H9 (cell line): ENCODE measurements at regions not wholly inside any gene's neighbourhood (a gene's known extent, or its start where the extent isn't known, plus 50 kb on each side); places are given as distances from the start of the nearest gene placed in this dataset.

Experiments used
- DNase-seq: peaks from one replicate; pipeline ENCODE4 v3.0.0-alpha.2; 2017
- H2AFZ ChIP-seq: one replicate; pipeline ENCODE4 v1.6.1; 2013; ENCODE audit warnings: mild to moderate bottlenecking, low read length, control low read depth, moderate library complexity
- H2AK5ac ChIP-seq: 2 replicates; pipeline ENCODE4 v1.6.1; 2013; ENCODE audit warnings: low read length, control low read depth, mixed read lengths; ENCODE audit not compliant: insufficient read length
- H2BK120ac ChIP-seq: one replicate; pipeline ENCODE4 v1.6.1; 2013; ENCODE audit warnings: low read depth, mild to moderate bottlenecking, low read length, control low read depth, inconsistent platforms; ENCODE audit not compliant: poor library complexity, severe bottlenecking
- H2BK12ac ChIP-seq: 2 replicates; pipeline ENCODE4 v1.6.1; 2013; ENCODE audit warnings: low read length, control low read depth, mixed read lengths, low read depth; ENCODE audit not compliant: insufficient read length
- H2BK15ac ChIP-seq: 2 replicates; pipeline ENCODE4 v1.6.1; 2013; ENCODE audit warnings: low read depth, low read length, control low read depth
- H2BK20ac ChIP-seq: one replicate; pipeline ENCODE4 v1.6.1; 2013; ENCODE audit warnings: low read depth, mild to moderate bottlenecking, low read length, control low read depth, inconsistent platforms; ENCODE audit not compliant: poor library complexity, severe bottlenecking
- H2BK5ac ChIP-seq: 2 replicates; pipeline ENCODE4 v1.6.1; 2013; ENCODE audit warnings: low read length, control low read depth, mixed read lengths; ENCODE audit not compliant: insufficient read length
- H3K14ac ChIP-seq: 2 replicates; pipeline ENCODE4 v1.6.1; 2013; ENCODE audit warnings: low read length, control low read depth; ENCODE audit not compliant: insufficient read depth
- H3K18ac ChIP-seq: 2 replicates; pipeline ENCODE4 v1.6.1; 2013; ENCODE audit warnings: low read depth, mild to moderate bottlenecking, mixed read lengths, low read length, control low read depth; ENCODE audit not compliant: insufficient read length
- H3K23ac ChIP-seq: 2 replicates; pipeline ENCODE4 v1.6.1; 2013; ENCODE audit warnings: low read length, control low read depth, mixed read lengths, low read depth; ENCODE audit not compliant: insufficient read length
- H3K23me2 ChIP-seq: 2 replicates; pipeline ENCODE4 v1.6.1; 2013; ENCODE audit warnings: low read depth, mild to moderate bottlenecking, mixed read lengths, low read length, control low read depth; ENCODE audit not compliant: insufficient read length, poor library complexity, severe bottlenecking
- H3K27ac ChIP-seq: 2 replicates; pipeline ENCODE4 v1.5.1; 2013; ENCODE audit warnings: low read length, control low read depth, mixed read lengths, low read depth; ENCODE audit not compliant: insufficient read length
- H3K27me3 ChIP-seq: 2 replicates; pipeline ENCODE4 v1.6.1; 2013; ENCODE audit warnings: low read length, control low read depth, inconsistent platforms; ENCODE audit not compliant: insufficient read depth
- H3K4ac ChIP-seq: 2 replicates; pipeline ENCODE4 v1.6.1; 2013; ENCODE audit warnings: low read depth, mild to moderate bottlenecking, control low read depth, inconsistent platforms, low read length, moderate library complexity
- H3K4me1 ChIP-seq: 2 replicates; pipeline ENCODE4 v1.6.1; 2013; ENCODE audit warnings: low read length, control low read depth, inconsistent platforms; ENCODE audit not compliant: insufficient read depth
- H3K4me2 ChIP-seq: 2 replicates; pipeline ENCODE4 v1.6.1; 2013; ENCODE audit warnings: low read length, control low read depth, mixed read lengths; ENCODE audit not compliant: insufficient read length, insufficient read depth
- H3K56ac ChIP-seq: 2 replicates; pipeline ENCODE4 v1.6.1; 2013; ENCODE audit warnings: low read depth, mild to moderate bottlenecking, mixed read lengths, low read length, control low read depth; ENCODE audit not compliant: insufficient read length
- H3K79me1 ChIP-seq: 2 replicates; pipeline ENCODE4 v1.6.1; 2013; ENCODE audit warnings: low read depth, mild to moderate bottlenecking, moderate library complexity, low read length, control low read depth, inconsistent platforms; ENCODE audit not compliant: insufficient read depth, poor library complexity, severe bottlenecking
- H3K79me2 ChIP-seq: 2 replicates; pipeline ENCODE4 v1.6.1; 2013; ENCODE audit warnings: low read length, control low read depth, inconsistent platforms; ENCODE audit not compliant: insufficient read depth
- H3K9ac ChIP-seq: 2 replicates; pipeline ENCODE4 v1.6.1; 2013; ENCODE audit warnings: low read length, control low read depth, mixed read lengths; ENCODE audit not compliant: insufficient read length; ENCODE audit errors: extremely low read depth
- H3K9me3 ChIP-seq: one replicate; pipeline ENCODE4 v1.6.1; 2013; ENCODE audit warnings: low read depth, low read length, inconsistent platforms; ENCODE audit not compliant: control insufficient read depth
- H3T11ph ChIP-seq: one replicate; pipeline ENCODE4 v1.6.1; 2013; ENCODE audit warnings: mild to moderate bottlenecking, low read length, control low read depth, inconsistent platforms
- H4K20me1 ChIP-seq: one replicate; pipeline ENCODE4 v1.6.1; 2013; ENCODE audit not compliant: control insufficient read depth, insufficient read length, insufficient read depth
- H4K5ac ChIP-seq: 2 replicates; pipeline ENCODE4 v1.6.1; 2013; ENCODE audit warnings: low read depth, mild to moderate bottlenecking, mixed read lengths, low read length, control low read depth; ENCODE audit not compliant: insufficient read length
- H4K8ac ChIP-seq: replicated peaks from 2 replicates; pipeline ENCODE4 v1.6.1; 2013; ENCODE audit warnings: low read length, control low read depth, mixed read lengths, low read depth; ENCODE audit not compliant: insufficient read length
- H4K91ac ChIP-seq: 2 replicates; pipeline ENCODE4 v1.6.1; 2013; ENCODE audit warnings: low read depth, mild to moderate bottlenecking, moderate library complexity, mixed read lengths, low read length, control low read depth; ENCODE audit not compliant: insufficient read length
- H3K27ac Mint-ChIP-seq, 3 experiments: 2 replicates in 2 of 3; 3 replicates in 1 of 3; pipeline ENCODE4 v1.8.0; 2020 to 2021; ENCODE audit warnings: mixed read lengths in 3 of 3, mild to moderate bottlenecking in 1 of 3, moderate library complexity in 1 of 3
- H3K27me3 Mint-ChIP-seq: 2 replicates; pipeline ENCODE4 v1.8.0; 2021; ENCODE audit warnings: low read depth, mild to moderate bottlenecking, moderate library complexity, mixed read lengths
- H3K36me3 Mint-ChIP-seq, 3 experiments: 2 replicates in 2 of 3; 3 replicates in 1 of 3; pipeline ENCODE4 v1.8.0; 2020 to 2021; ENCODE audit warnings: low read depth in 3 of 3, mixed read lengths in 3 of 3; ENCODE audit not compliant: insufficient read depth in 1 of 3
- H3K4me1 Mint-ChIP-seq, 2 experiments: 2 replicates each; pipeline ENCODE4 v1.8.0; 2020; ENCODE audit warnings: mixed read lengths in 2 of 2
- H3K4me3 Mint-ChIP-seq, 2 experiments: 2 replicates in 1 of 2; 3 replicates in 1 of 2; pipeline ENCODE4 v1.8.0; 2020 to 2021; ENCODE audit warnings: mild to moderate bottlenecking in 2 of 2, mixed read lengths in 2 of 2, moderate library complexity in 1 of 2
- H3K9me3 Mint-ChIP-seq, 2 experiments: 2 replicates in 1 of 2; 3 replicates in 1 of 2; pipeline ENCODE4 v1.8.0; 2020; ENCODE audit warnings: mild to moderate bottlenecking in 2 of 2, mixed read lengths in 2 of 2, moderate library complexity in 1 of 2
- CTCF ChIP-seq: fragments of 200-600 bp; sonication (generic); conservative IDR thresholded peaks from 3 replicates; pipeline ENCODE4 v1.8.0; 2021; ENCODE audit warnings: antibody characterized with exemption, mild to moderate bottlenecking
- WGBS: extraction: QIAGEN DNeasy Blood & Tissue Kit; methylation state at CpG from one replicate; pipeline ENCODE4 v1.1.7; 2013; ENCODE audit warnings: missing lambda C conversion rate, low lambda C conversion rate, mixed read lengths; ENCODE audit not compliant: insufficient read length; ENCODE audit errors: extremely low coverage; 5-methylcytosine and 5-hydroxymethylcytosine counted together

DNA sequence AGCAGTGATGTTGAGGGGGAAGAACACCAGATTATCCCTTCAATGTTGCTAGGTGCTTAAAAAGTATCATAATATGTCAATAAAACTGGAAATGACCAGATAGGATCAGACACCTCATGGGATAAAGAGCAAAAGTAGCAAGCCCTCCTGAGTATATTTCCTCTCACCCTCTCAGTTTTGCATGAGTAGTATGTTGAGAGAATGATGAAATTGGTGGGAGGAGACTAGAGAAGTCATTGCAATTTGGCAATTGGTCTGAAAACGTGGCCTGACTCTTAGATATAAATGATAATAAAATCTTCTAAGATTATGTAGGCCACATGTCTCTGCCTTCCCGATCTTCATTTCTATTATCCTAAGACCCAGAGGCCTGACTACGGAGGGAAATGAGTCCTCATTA is 151.2 kb upstream of the ARRDC3 start:
- Histone ChIP-seq H4K91ac (no peak overlapping the region), H2AFZ (no peak overlapping the region), H3K27me3 (no peaks in the 10 kb centered on the region), H4K20me1 (no peaks in the 10 kb centered on the region), H2BK12ac (no peak overlapping the region), H4K5ac (no peak overlapping the region), H3K79me2 (no peaks in the 10 kb centered on the region), H2BK20ac (no peak overlapping the region), H3K4ac (no peak overlapping the region), H3K9me3 (no peaks in the 10 kb centered on the region), H3K23me2 (no peaks in the 10 kb centered on the region), H3K18ac (no peak overlapping the region), H2BK120ac (no peak overlapping the region), H3K9ac (no peak overlapping the region), H3K79me1 (no peaks in the 10 kb centered on the region), H3K23ac (no peak overlapping the region), H3K4me2 (no peak overlapping the region), H4K8ac (no peak overlapping the region), H3K4me1 (no peaks in the 10 kb centered on the region), H2BK15ac (no peak overlapping the region), H2AK5ac (no peak overlapping the region), H3K27ac (no peak overlapping the region), H3T11ph (no peak overlapping the region), H2BK5ac (no peak overlapping the region), H3K14ac (no peak overlapping the region), H3K56ac (no peak overlapping the region)
- Mint-ChIP-seq H3K9me3 (peaks cover 1 to 2% of the 10 kb centered on the region in 2 experiments; a peak in 3 of 5 replicates), H3K4me3 (no peak overlapping the region), H3K36me3 (peaks cover 0 to under 1% (median 0%) of the 10 kb centered on the region in 3 experiments; a peak in 1 of 7 replicates), H3K27me3 (no peaks in the 10 kb centered on the region), H3K4me1 (peaks cover 0 to 8% of the 10 kb centered on the region in 2 experiments; a peak in 1 of 4 replicates), H3K27ac (no peak overlapping the region)
- no peak for TF ChIP-seq CTCF
- DNase-seq: no peak
- WGBS: no CpG with 5 or more reads among the region's 3 CpGs
